Osteocyte (in vitro differentiated cells): ENCODE measurements at regions not wholly inside any gene's neighbourhood (a gene's known extent, or its start where the extent isn't known, plus 50 kb on each side); places are given as distances from the start of the nearest gene placed in this dataset.

ENCODE experiments used
- DNase-seq: peaks from one replicate; pipeline ENCODE4 v3.0.0; 2021; ENCODE audit warnings: mixed read lengths; ENCODE audit not compliant: unreplicated experiment; ENCODE audit errors: extremely low spot score
- H3K27ac Mint-ChIP-seq: one replicate; pipeline ENCODE4 v1.8.0; 2021; ENCODE audit warnings: mild to moderate bottlenecking, mixed read lengths; ENCODE audit not compliant: unreplicated experiment
- H3K27me3 Mint-ChIP-seq: one replicate; pipeline ENCODE4 v1.8.0; 2021; ENCODE audit warnings: mixed read lengths; ENCODE audit not compliant: unreplicated experiment
- H3K36me3 Mint-ChIP-seq: one replicate; pipeline ENCODE4 v1.8.0; 2021; ENCODE audit warnings: mixed read lengths; ENCODE audit not compliant: unreplicated experiment
- H3K4me1 Mint-ChIP-seq: one replicate; pipeline ENCODE4 v1.8.0; 2021; ENCODE audit warnings: mixed read lengths; ENCODE audit not compliant: unreplicated experiment
- H3K4me3 Mint-ChIP-seq: one replicate; pipeline ENCODE4 v1.8.0; 2021; ENCODE audit warnings: mild to moderate bottlenecking, moderate library complexity, mixed read lengths; ENCODE audit not compliant: unreplicated experiment
- H3K9me3 Mint-ChIP-seq: one replicate; pipeline ENCODE4 v1.8.0; 2021; ENCODE audit warnings: mixed read lengths; ENCODE audit not compliant: unreplicated experiment
- CTCF ChIP-seq: fragments of 200-600 bp; sonication (generic); IDR thresholded peaks from 2 replicates; pipeline ENCODE4 v1.5.0; 2021; ENCODE audit warnings: antibody characterized with exemption, mild to moderate bottlenecking, moderate library complexity

GRCh38 chr5:82809420-82810143 is 267.6 kb downstream of the TMEM167A start:
- H3K4me1 Mint-ChIP-seq, result peaks cover 9% of the 10 kb centered on the region
- no peaks in the 10 kb centered on the region for H3K27me3 Mint-ChIP-seq
- H3K4me3 Mint-ChIP-seq, result no peak overlapping the region
- no peak for TF ChIP-seq CTCF
- no peak overlapping the region for H3K27ac Mint-ChIP-seq
- H3K9me3 Mint-ChIP-seq, result no peaks in the 10 kb centered on the region
- DNase-seq, result no peak
- H3K36me3 Mint-ChIP-seq, result no peaks in the 10 kb centered on the region

- H3K9me3 Mint-ChIP-seq, result no peaks in the 10 kb centered on the region
- H3K4me1 Mint-ChIP-seq, result peaks cover 9% of the 10 kb centered on the region
- TF ChIP-seq CTCF, result no peak
- H3K36me3 Mint-ChIP-seq, result no peaks in the 10 kb centered on the region
- no peak for DNase-seq
- peaks cover 3% of the 10 kb centered on the region for H3K27me3 Mint-ChIP-seq
- no peak overlapping the region for H3K27ac Mint-ChIP-seq
- no peak overlapping the region for H3K4me3 Mint-ChIP-seq
Measured at GRCh38 chr5:82808960-82809359, 268.2 kb downstream of the TMEM167A start.

GRCh38 chr5:82807021-82807420 is 270.2 kb downstream of the TMEM167A start:
- H3K36me3 Mint-ChIP-seq, result no peaks in the 10 kb centered on the region
- peaks cover 3% of the 10 kb centered on the region for H3K27me3 Mint-ChIP-seq
- TF ChIP-seq CTCF, result no peak
- no peaks in the 10 kb centered on the region for H3K9me3 Mint-ChIP-seq
- no peak overlapping the region for H3K4me3 Mint-ChIP-seq
- no peak for DNase-seq
- H3K4me1 Mint-ChIP-seq, result peaks cover under 1% of the 10 kb centered on the region
- H3K27ac Mint-ChIP-seq, result no peak overlapping the region

GRCh38 chr5:82806513-82806912 is 270.7 kb downstream of the TMEM167A start:
- DNase-seq, result no peak
- no peak overlapping the region for H3K27ac Mint-ChIP-seq
- no peak for TF ChIP-seq CTCF
- H3K9me3 Mint-ChIP-seq, result no peaks in the 10 kb centered on the region
- no peaks in the 10 kb centered on the region for H3K36me3 Mint-ChIP-seq
- no peaks in the 10 kb centered on the region for H3K4me1 Mint-ChIP-seq
- H3K27me3 Mint-ChIP-seq, result peaks cover 3% of the 10 kb centered on the region
- H3K4me3 Mint-ChIP-seq, result no peak overlapping the region

GRCh38 chr5:82804155-82804690 is 273.0 kb downstream of the TMEM167A start:
- H3K27me3 Mint-ChIP-seq, result peaks cover 3% of the 10 kb centered on the region
- H3K4me1 Mint-ChIP-seq, result no peaks in the 10 kb centered on the region
- H3K36me3 Mint-ChIP-seq, result no peaks in the 10 kb centered on the region
- no peaks in the 10 kb centered on the region for H3K9me3 Mint-ChIP-seq
- DNase-seq, result no peak
- no peak for TF ChIP-seq CTCF
- no peak overlapping the region for H3K27ac Mint-ChIP-seq
- no peak overlapping the region for H3K4me3 Mint-ChIP-seq
